PC-9 (cell line): ENCODE measurements at regions not wholly inside any gene's neighbourhood (a gene's known extent, or its start where the extent isn't known, plus 50 kb on each side); places are given as distances from the start of the nearest gene placed in this dataset.

ENCODE experiments used
- CTCF ChIP-seq: fragments of 200-600 bp; sonication (generic); conservative IDR thresholded peaks from 2 replicates; pipeline ENCODE4 v1.6.1; 2017; ENCODE audit warnings: mixed run types, antibody characterized with exemption, mild to moderate bottlenecking, moderate library complexity
- EZH2 ChIP-seq: fragments of 200-600 bp; sonication (generic); IDR thresholded peaks from 2 replicates; pipeline ENCODE4 v1.8.0; 2017; ENCODE audit warnings: antibody characterized with exemption, low read depth

DNA sequence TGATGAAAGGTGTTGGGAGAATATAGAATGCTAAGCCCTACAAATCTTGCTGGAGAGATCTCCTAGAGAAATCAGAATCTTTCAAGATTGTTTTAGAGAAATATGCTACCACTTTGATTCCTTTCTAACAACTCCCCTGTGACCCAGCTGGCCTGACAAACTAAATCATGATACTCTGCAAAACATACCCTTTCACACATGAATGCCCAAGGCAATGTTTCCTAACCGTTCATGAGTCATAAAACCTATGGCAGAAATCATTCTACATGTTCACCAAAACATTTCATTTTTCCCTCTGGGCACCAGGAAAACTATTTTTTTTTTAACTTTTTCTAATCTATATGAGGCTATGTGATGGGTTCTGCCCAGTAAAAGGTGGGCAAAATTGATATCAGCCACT lies 77.8 kb upstream of the SETBP1 start:
- TF ChIP-seq CTCF (no peak), EZH2 (no peak)
